HG03280 (cell line): ENCODE measurements at regions not wholly inside any gene's neighbourhood (a gene's known extent, or its start where the extent isn't known, plus 50 kb on each side); places are given as distances from the start of the nearest gene placed in this dataset.

Experiments
- ATAC-seq: cut with Tn5 transposase; IDR thresholded peaks from one replicate; pipeline ENCODE4 v1.9.1; 2021; ENCODE audit warnings: mild to moderate bottlenecking, moderate library complexity; ENCODE audit not compliant: unreplicated experiment

- no peak for ATAC-seq
Measured at GRCh38 chr4:12244973-12245372, 816.3 kb upstream of the HS3ST1 start.

GRCh38 chr4:12242354-12242753, 813.7 kb upstream of the HS3ST1 start:
- ATAC-seq, result no peak

- no peak for ATAC-seq
Measured at GRCh38 chr4:12239897-12240636, 811.4 kb upstream of the HS3ST1 start.

- ATAC-seq, result no peak
Measured at GRCh38 chr4:12231098-12231497, 802.4 kb upstream of the HS3ST1 start.

- no peak for ATAC-seq
Measured at GRCh38 chr4:12221031-12221430, 792.3 kb upstream of the HS3ST1 start.

- no peak for ATAC-seq
Measured at GRCh38 chr4:12211636-12212035, 782.9 kb upstream of the HS3ST1 start.

GRCh38 chr4:12207396-12207795, 778.7 kb upstream of the HS3ST1 start:
- no peak for ATAC-seq

GRCh38 chr4:12206091-12206490, 777.4 kb upstream of the HS3ST1 start:
- ATAC-seq, result no peak

GRCh38 chr4:12203945-12204344, 775.3 kb upstream of the HS3ST1 start:
- ATAC-seq, result no peak

GRCh38 chr4:12200226-12200625, 771.5 kb upstream of the HS3ST1 start:
- no peak for ATAC-seq

GRCh38 chr4:12186526-12186925, 757.8 kb upstream of the HS3ST1 start:
- ATAC-seq, result no peak

GRCh38 chr4:12178614-12179610, 750.2 kb upstream of the HS3ST1 start:
- ATAC-seq, result no peak

- no peak for ATAC-seq
Measured at GRCh38 chr4:12177416-12177815, 748.7 kb upstream of the HS3ST1 start.

- no peak for ATAC-seq
Measured at GRCh38 chr4:12173496-12173895, 744.8 kb upstream of the HS3ST1 start.

- ATAC-seq, result no peak
Measured at GRCh38 chr4:12172198-12172973, 743.7 kb upstream of the HS3ST1 start.

- no peak for ATAC-seq
Measured at GRCh38 chr4:12170308-12170707, 741.6 kb upstream of the HS3ST1 start.

- ATAC-seq, result no peak
Measured at GRCh38 chr4:12165616-12166015, 736.9 kb upstream of the HS3ST1 start.

GRCh38 chr4:12146339-12146738, 717.6 kb upstream of the HS3ST1 start:
- no peak for ATAC-seq

- no peak for ATAC-seq
Measured at GRCh38 chr4:12145768-12146167, 717.1 kb upstream of the HS3ST1 start.

GRCh38 chr4:12145106-12145505, 716.4 kb upstream of the HS3ST1 start:
- no peak for ATAC-seq

- ATAC-seq, result no peak
Measured at GRCh38 chr4:12144051-12144450, 715.4 kb upstream of the HS3ST1 start.
